ENCODE measurements at regions not wholly inside any gene's neighbourhood (a gene's known extent, or its start where the extent isn't known, plus 50 kb on each side); places are given as distances from the start of the nearest gene placed in this dataset.

GRCh38 chr3:170787464-170787863, 82.5 kb downstream of the RPL22L1 start:
- TF ChIP-seq PKNOX1 (IDR thresholded peaks at IDR 0.05) (no peak), FOXA1 (IDR thresholded peaks at IDR 0.05) (no peak)

All from HEK293T (cell line).